ENCODE measurements at regions not wholly inside any gene's neighbourhood (a gene's known extent, or its start where the extent isn't known, plus 50 kb on each side); places are given as distances from the start of the nearest gene placed in this dataset.

DNA sequence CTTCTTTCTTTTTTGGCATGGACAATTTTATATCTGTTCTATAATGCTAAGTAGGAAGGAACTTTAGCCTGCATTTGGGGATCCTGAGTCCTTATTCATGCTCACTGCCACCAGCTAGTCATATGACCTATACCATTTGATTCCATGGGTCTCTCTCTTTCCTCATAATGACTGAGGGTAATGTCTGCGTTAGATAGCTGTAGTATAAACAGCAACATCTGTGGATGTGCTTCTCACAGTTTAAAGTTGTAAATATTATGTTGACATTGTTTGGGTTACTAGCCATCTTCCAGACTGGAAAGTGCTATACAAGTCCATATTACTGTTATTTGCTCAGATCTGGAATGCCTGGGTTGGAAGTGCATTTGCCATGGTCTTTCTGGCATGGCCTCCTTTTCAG is 274.9 kb upstream of the SEMA6D start:
- Histone ChIP-seq H3K36me3 (ENCODE audit: control insufficient read depth in 2 of 4, insufficient read depth in 4 of 4, low read length in 3 of 4) (no peaks in the 10 kb centered on the region), H2AK5ac (ENCODE audit: low read depth, low read length) (no peak overlapping the region), H3K9me3 (ENCODE audit: insufficient read depth in 2 of 2, low read depth in 1 of 2, low read length in 1 of 2) (peaks cover 0 to 3% of the 10 kb centered on the region in 2 experiments; a peak in 1 of 4 replicates), H3K4ac (replicated peaks; ENCODE audit: insufficient read length, low read depth, low read length) (no peak overlapping the region), H4K8ac (ENCODE audit: extremely low read depth, insufficient read depth, low read length) (no peak overlapping the region), H2BK120ac (replicated peaks; ENCODE audit: low read depth, low read length) (no peak overlapping the region), H4K20me1 (replicated peaks in 1 of 2; ENCODE audit: control insufficient read depth in 1 of 2, insufficient read depth in 2 of 2, low read length in 2 of 2) (no peaks in the 10 kb centered on the region), H3K18ac (ENCODE audit: extremely low read depth, low read length) (no peak overlapping the region), H2AFZ (ENCODE audit: low read length) (no peak overlapping the region), H2BK5ac (ENCODE audit: low read depth, low read length) (no peak overlapping the region), H3K79me1 (ENCODE audit: low read depth, low read length) (no peaks in the 10 kb centered on the region), H3K9ac (replicated peaks in 1 of 4; ENCODE audit: extremely low read depth in 1 of 4, low read depth in 3 of 4, low read length in 3 of 4) (no peak overlapping the region), H3K56ac (replicated peaks; ENCODE audit: insufficient read length, low read depth, low read length) (no peak overlapping the region), H3K27me3 (replicated peaks in 1 of 4; ENCODE audit: control insufficient read depth in 3 of 4, extremely low read depth in 1 of 4, insufficient read depth in 3 of 4, low read length in 3 of 4) (no peaks in the 10 kb centered on the region), H3K27ac (ENCODE audit: low read depth, low read length) (no peak overlapping the region), H2BK12ac (ENCODE audit: low read depth, low read length) (no peak overlapping the region), H4K5ac (ENCODE audit: insufficient read length, low read depth, low read length) (no peak overlapping the region), H3K4me2 (ENCODE audit: insufficient read depth in 1 of 2, low read depth in 2 of 2, low read length in 2 of 2) (no peak overlapping the region), H2BK20ac (ENCODE audit: low read length) (no peak overlapping the region), H3K79me2 (ENCODE audit: control insufficient read depth in 1 of 2, insufficient read depth in 2 of 2, low read length in 2 of 2) (no peaks in the 10 kb centered on the region), H2BK15ac (ENCODE audit: low read length) (no peak overlapping the region), H4K91ac (replicated peaks; ENCODE audit: insufficient read length, low read length) (no peak overlapping the region), H3K4me3 (ENCODE audit: extremely low read depth in 1 of 4, insufficient read depth in 2 of 4, low read depth in 3 of 4, low read length in 4 of 4) (no peak overlapping the region), H3K23me2 (ENCODE audit: low read depth, low read length) (no peaks in the 10 kb centered on the region), H3K14ac (ENCODE audit: insufficient read length) (no peak overlapping the region), H3K23ac (ENCODE audit: insufficient read length) (no peak overlapping the region), H3K4me1 (replicated peaks in 1 of 4; ENCODE audit: control insufficient read depth in 3 of 4, insufficient read depth in 4 of 4, low read length in 3 of 4) (peaks cover 0 to 8% (median 0%) of the 10 kb centered on the region in 4 experiments; a peak in 1 of 7 replicates)
- ChIA-PET CTCF (ENCODE audit: partially characterized antibody) (interaction anchor here (1.1 to 1.4 kb wide), 2 partner anchors 29 to 68 kb away, joined by 3 to 4 read pairs; no protein-coding TSS in a partner anchor), POLR2A (ENCODE audit: partially characterized antibody) (no interaction called here)
- 95% methylated on average over 1 of the region's 1 CpG; no CpG with 5 or more reads in 1 of the 2 experiments for WGBS, 2 experiments (ENCODE audit: extremely low coverage in 1 of 2, insufficient coverage in 1 of 2, insufficient read length in 1 of 2, insufficient replicate concordance in 2 of 2, low coverage in 1 of 2, low lambda C conversion rate in 2 of 2, missing lambda C conversion rate in 1 of 2)
- FAIRE-seq (no peak), DNase-seq (ENCODE audit: low read depth in 1 of 2, low spot score in 2 of 2) (no peak)
- TF ChIP-seq POLR2AphosphoS5 (IDR thresholded peaks at IDR 0.05; ENCODE audit: low read depth, low read length): no peak
- TF ChIP-seq SRF (IDR thresholded peaks at IDR 0.05; ENCODE audit: low read depth, low read length): no peak
- TF ChIP-seq JUN (IDR thresholded peaks at IDR 0.05; ENCODE audit: low read depth, low read length): no peak
- no peak for TF ChIP-seq PHF8 (conservative IDR thresholded peaks at IDR 0.05; ENCODE audit: low read depth, low read length)
- TF ChIP-seq TAF7 (optimal IDR thresholded peaks at IDR 0.05; ENCODE audit: borderline replicate concordance, low read depth, low read length): no peak
- TF ChIP-seq KDM4A (IDR thresholded peaks at IDR 0.05; ENCODE audit: low read depth, low read length, severe bottlenecking): no peak

Data from H1 (cell line).